ENCODE measurements at regions not wholly inside any gene's neighbourhood (a gene's known extent, or its start where the extent isn't known, plus 50 kb on each side); places are given as distances from the start of the nearest gene placed in this dataset.

- TF ChIP-seq, protein P1, sequence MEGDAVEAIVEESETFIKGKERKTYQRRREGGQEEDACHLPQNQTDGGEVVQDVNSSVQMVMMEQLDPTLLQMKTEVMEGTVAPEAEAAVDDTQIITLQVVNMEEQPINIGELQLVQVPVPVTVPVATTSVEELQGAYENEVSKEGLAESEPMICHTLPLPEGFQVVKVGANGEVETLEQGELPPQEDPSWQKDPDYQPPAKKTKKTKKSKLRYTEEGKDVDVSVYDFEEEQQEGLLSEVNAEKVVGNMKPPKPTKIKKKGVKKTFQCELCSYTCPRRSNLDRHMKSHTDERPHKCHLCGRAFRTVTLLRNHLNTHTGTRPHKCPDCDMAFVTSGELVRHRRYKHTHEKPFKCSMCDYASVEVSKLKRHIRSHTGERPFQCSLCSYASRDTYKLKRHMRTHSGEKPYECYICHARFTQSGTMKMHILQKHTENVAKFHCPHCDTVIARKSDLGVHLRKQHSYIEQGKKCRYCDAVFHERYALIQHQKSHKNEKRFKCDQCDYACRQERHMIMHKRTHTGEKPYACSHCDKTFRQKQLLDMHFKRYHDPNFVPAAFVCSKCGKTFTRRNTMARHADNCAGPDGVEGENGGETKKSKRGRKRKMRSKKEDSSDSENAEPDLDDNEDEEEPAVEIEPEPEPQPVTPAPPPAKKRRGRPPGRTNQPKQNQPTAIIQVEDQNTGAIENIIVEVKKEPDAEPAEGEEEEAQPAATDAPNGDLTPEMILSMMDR (conservative IDR thresholded peaks at IDR 0.05; ENCODE audit: low read length) = no peak
- no peak for TF ChIP-seq EZH2phosphoT487 (IDR thresholded peaks at IDR 0.05; ENCODE audit: borderline replicate concordance, low read depth, low read length)
These were observed 292.5 kb downstream of the SPATA18 start for GRCh38 chr4:52343595-52343994.
